ENCODE measurements at regions not wholly inside any gene's neighbourhood (a gene's known extent, or its start where the extent isn't known, plus 50 kb on each side); places are given as distances from the start of the nearest gene placed in this dataset.

GRCh38 chr14:65286443-65286842, 126.1 kb upstream of the FUT8 start:
- DNase-seq, result no peak

GRCh38 chr14:65287264-65288131, 125.0 kb upstream of the FUT8 start:
- DNase-seq, result peak; percentile 50

GRCh38 chr14:65290830-65291229, 121.7 kb upstream of the FUT8 start:
- peak; percentile 37 for DNase-seq

- DNase-seq, result no peak
These were observed 121.0 kb upstream of the FUT8 start for GRCh38 chr14:65291531-65291930.

GRCh38 chr14:65294816-65295215, 117.7 kb upstream of the FUT8 start:
- no peak for DNase-seq

GRCh38 chr14:65296402-65296801, 116.1 kb upstream of the FUT8 start:
- no peak for DNase-seq

- DNase-seq, result no peak
These were observed 115.7 kb upstream of the FUT8 start for GRCh38 chr14:65296876-65297275.

GRCh38 chr14:65297744-65298143, 114.8 kb upstream of the FUT8 start:
- no peak for DNase-seq

GRCh38 chr14:65299826-65300225, 112.7 kb upstream of the FUT8 start:
- DNase-seq, result no peak

- DNase-seq, result no peak
These were observed 110.5 kb upstream of the FUT8 start for GRCh38 chr14:65301862-65302539.

GRCh38 chr14:65302571-65303189, 109.8 kb upstream of the FUT8 start:
- peak; percentile 30 for DNase-seq

- no peak for DNase-seq
These were observed 109.2 kb upstream of the FUT8 start for GRCh38 chr14:65303190-65303898.

GRCh38 chr14:65303899-65304222, 108.7 kb upstream of the FUT8 start:
- no peak for DNase-seq

- DNase-seq, result no peak
These were observed 108.3 kb upstream of the FUT8 start for GRCh38 chr14:65304239-65304638.

GRCh38 chr14:65304963-65305362, 107.6 kb upstream of the FUT8 start:
- no peak for DNase-seq

- DNase-seq, result no peak
These were observed 104.0 kb upstream of the FUT8 start for GRCh38 chr14:65308536-65308935.

- DNase-seq, result no peak
These were observed 102.0 kb upstream of the FUT8 start for GRCh38 chr14:65310568-65310967.

- DNase-seq, result no peak
These were observed 99.7 kb upstream of the FUT8 start for GRCh38 chr14:65312859-65313258.

- DNase-seq, result no peak
These were observed 93.7 kb upstream of the FUT8 start for GRCh38 chr14:65318636-65319506.

- no peak for DNase-seq
These were observed 91.7 kb upstream of the FUT8 start for GRCh38 chr14:65320661-65321308.

- DNase-seq, result no peak
These were observed 91.1 kb upstream of the FUT8 start for GRCh38 chr14:65321370-65321875.

- DNase-seq, result no peak
These were observed 83.0 kb upstream of the FUT8 start for GRCh38 chr14:65329481-65329880.
